ENCODE measurements at regions not wholly inside any gene's neighbourhood (a gene's known extent, or its start where the extent isn't known, plus 50 kb on each side); places are given as distances from the start of the nearest gene placed in this dataset.
A peak's percentile ranks its signal among the peaks of the same experiment; 100 is the strongest.

DNA sequence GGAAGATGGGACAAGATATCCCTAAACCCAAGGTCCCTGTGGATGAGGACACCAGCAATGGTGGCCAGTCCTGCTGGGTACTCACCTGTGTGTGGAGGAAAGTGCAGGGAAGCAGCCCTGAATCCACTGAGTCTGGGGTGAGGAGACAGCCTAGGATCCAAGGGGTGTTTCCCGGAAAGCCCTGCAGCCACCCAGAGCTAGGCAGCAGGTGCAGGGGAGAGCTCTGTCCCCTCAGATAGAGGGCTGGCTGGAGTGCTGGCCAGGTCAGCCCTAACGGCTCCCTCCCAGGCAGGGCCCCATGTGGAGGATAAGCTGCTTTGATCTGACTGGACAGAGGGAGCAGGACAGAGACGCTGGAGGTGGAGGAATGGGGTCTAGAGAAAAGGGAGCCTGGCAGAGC lies 344.7 kb upstream of the IRX4 start:
- in situ Hi-C loops (cut with HindIII; ENCODE audit: low pct_ligation_motif_present, low pct_unique_long_range_greater_than_20kb, low sequenced_read_pairs): no loop called here
- DNase-seq: no peak

DNA sequence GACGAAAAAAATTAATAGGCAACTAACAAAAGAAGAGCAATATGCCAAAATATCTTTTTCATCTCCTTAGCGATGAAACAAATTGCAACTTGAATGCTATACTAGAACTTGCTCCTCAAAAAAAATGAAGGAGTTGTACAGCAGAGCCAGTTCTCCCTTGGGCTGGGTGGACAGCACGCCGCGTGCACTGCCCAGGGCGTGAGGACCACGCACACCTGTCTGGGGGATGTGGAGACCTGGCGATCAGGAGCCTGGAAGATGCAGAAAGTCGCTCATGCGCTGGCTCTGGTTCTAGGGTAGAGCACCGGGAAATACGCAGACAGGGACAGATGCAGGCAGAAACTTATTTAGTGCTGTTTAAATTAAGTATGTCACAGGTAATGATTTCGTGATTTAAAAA lies 342.0 kb upstream of the IRX4 start:
- in situ Hi-C loops (cut with HindIII; ENCODE audit: low pct_ligation_motif_present, low pct_unique_long_range_greater_than_20kb, low sequenced_read_pairs): no loop called here
- no peak for DNase-seq

DNA sequence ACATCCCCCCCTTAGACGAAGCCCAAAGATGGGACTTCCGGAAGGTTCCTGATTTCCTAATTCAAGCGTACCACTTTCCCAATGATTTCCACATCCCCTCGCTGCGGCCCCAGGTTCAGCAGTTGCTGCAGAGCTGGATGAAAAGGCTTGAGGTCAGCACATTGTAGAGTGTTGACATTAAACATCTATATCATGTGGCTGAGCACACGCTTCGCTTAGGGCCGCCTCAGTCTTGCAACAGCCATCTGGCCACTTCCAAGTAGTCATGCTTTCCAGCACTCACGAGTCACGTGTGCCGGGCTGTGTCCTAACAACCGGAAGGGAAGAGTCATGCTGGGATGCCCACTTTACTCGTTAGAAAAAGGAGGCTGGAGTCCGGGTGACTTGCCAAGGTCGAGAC lies 340.6 kb upstream of the IRX4 start:
- in situ Hi-C loops (cut with HindIII; ENCODE audit: low pct_ligation_motif_present, low pct_unique_long_range_greater_than_20kb, low sequenced_read_pairs): no loop called here
- no peak for DNase-seq

GRCh38 chr5:2222246-2222992 lies 339.7 kb upstream of the IRX4 start:
- no peak for DNase-seq
- in situ Hi-C loops (cut with HindIII; ENCODE audit: low pct_ligation_motif_present, low pct_unique_long_range_greater_than_20kb, low sequenced_read_pairs): no loop called here

GRCh38 chr5:2221450-2221849 lies 338.7 kb upstream of the IRX4 start:
- DNase-seq: no peak
- in situ Hi-C loops (cut with HindIII; ENCODE audit: low pct_ligation_motif_present, low pct_unique_long_range_greater_than_20kb, low sequenced_read_pairs): no loop called here

DNA sequence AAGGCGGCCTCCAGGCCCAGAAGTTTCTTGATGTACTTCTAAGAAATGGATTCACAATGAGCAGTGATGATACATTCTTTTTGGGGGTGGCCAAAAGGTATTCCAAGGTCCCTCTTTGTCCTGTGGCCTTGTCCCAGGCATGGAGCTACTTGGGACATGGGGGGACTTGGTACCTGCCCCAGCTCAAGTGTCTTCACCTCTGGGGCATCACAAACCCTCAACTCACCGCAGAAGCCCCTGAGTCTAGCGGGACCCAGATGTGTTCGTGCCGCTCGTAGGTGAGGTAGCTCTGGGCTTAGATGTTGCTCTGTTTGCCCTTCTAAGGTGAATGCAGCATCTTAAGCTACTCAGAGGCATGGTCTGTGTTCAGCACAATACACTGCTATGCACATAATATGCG lies 338.0 kb upstream of the IRX4 start:
- in situ Hi-C loops (cut with HindIII; ENCODE audit: low pct_ligation_motif_present, low pct_unique_long_range_greater_than_20kb, low sequenced_read_pairs): no loop called here
- no peak for DNase-seq

DNA sequence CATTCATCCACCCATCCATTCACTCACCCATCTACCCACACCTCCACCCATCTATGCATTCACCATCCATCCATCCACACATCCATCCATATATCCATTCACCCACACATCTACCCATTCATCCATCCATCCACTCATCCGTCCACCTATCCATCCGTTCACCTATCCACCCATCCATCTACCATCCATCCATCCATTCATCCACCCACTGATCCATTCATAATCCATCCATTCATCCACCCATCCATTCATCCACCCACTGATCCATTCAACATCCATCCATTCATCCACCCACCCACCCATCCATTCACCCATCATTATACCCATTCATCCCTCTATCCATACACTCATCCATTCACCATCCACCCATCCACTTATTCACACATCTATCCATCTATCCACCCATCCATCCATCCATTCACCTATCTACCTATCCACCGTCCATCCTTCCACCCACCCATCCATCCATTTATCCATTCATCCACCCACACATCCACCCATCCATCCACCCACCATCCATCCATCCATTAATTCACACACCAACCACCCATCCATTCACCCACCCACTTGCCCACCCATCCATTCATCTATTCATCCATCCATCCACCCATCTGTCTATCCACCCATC lies 336.5 kb upstream of the IRX4 start:
- in situ Hi-C loops (cut with HindIII; ENCODE audit: low pct_ligation_motif_present, low pct_unique_long_range_greater_than_20kb, low sequenced_read_pairs): no loop called here
- no peak for DNase-seq

DNA sequence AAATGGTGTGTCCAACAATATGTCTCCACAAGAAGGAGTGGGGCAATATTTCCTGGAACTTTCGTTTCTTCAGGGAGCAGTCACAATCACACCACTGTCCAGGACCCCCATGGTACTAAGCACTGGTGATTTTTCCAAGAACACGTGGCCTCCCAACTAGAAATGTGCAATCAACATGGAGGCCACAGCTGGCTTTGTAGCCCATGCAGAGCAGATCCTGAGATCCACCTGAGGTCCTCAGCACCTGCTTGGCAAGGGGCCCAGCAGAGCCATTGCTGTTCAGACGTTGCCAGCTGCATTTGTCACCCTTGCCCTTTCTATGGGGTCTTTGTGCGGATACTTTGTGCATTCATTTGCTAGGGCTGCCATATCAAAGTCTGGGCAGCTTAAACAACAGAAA lies 334.5 kb upstream of the IRX4 start:
- in situ Hi-C loops (cut with HindIII; ENCODE audit: low pct_ligation_motif_present, low pct_unique_long_range_greater_than_20kb, low sequenced_read_pairs): no loop called here
- DNase-seq: no peak

GRCh38 chr5:2214910-2215590 lies 332.3 kb upstream of the IRX4 start:
- DNase-seq: no peak

DNA sequence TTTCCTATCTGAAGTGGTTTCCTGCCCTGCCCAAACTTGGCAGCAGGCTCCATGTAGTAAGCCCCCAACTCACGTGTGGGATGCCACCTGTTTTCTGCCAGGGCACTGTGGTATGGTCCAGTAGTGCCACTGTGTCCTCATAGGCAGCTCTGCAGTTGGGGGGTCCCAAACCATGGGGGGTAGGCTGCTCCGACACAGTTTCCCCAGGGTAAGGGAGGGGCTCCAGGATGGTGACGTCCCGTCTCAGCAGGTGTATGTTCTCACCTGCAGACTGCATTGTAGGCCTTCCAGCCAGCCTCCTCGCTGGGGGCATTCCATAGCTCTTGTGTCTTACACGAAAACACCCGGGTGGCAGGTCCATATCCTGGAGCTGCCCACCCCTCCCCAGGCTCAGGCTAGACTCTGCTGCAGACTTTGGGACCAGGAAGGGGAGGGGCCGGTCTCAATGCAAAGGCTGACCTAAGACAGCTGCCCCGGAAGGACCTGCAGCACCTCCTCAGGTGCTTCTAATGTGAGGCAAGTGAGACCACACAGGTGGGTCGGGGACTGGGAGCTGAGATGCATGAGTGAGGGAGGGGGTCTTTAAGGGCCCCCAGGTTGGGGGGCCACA lies 330.5 kb upstream of the IRX4 start:
- in situ Hi-C loops (cut with HindIII; ENCODE audit: low pct_ligation_motif_present, low pct_unique_long_range_greater_than_20kb, low sequenced_read_pairs): no loop called here

More at GRCh38 chr5:2214910-2215590, 332.3 kb upstream of the IRX4 start:
- in situ Hi-C loops (cut with HindIII; ENCODE audit: low pct_ligation_motif_present, low pct_unique_long_range_greater_than_20kb, low sequenced_read_pairs): no loop called here

GRCh38 chr5:2212481-2212880 lies 329.8 kb upstream of the IRX4 start:
- DNase-seq: no peak
- in situ Hi-C loops (cut with HindIII; ENCODE audit: low pct_ligation_motif_present, low pct_unique_long_range_greater_than_20kb, low sequenced_read_pairs): no loop called here

More for the DNA sequence above, 330.5 kb upstream of the IRX4 start:
- DNase-seq: no peak

- DNase-seq: no peak
- in situ Hi-C loops (cut with HindIII; ENCODE audit: low pct_ligation_motif_present, low pct_unique_long_range_greater_than_20kb, low sequenced_read_pairs): no loop called here
Observed at GRCh38 chr5:2208239-2208544, 325.5 kb upstream of the IRX4 start.

GRCh38 chr5:2207416-2208238 lies 324.9 kb upstream of the IRX4 start:
- DNase-seq: peak; percentile 11
- in situ Hi-C loops (cut with HindIII; ENCODE audit: low pct_ligation_motif_present, low pct_unique_long_range_greater_than_20kb, low sequenced_read_pairs): no loop called here

- DNase-seq: no peak
- in situ Hi-C loops (cut with HindIII; ENCODE audit: low pct_ligation_motif_present, low pct_unique_long_range_greater_than_20kb, low sequenced_read_pairs): no loop called here
Observed at GRCh38 chr5:2207109-2207399, 324.3 kb upstream of the IRX4 start.

GRCh38 chr5:2206293-2207108 lies 323.8 kb upstream of the IRX4 start:
- no peak for DNase-seq
- in situ Hi-C loops (cut with HindIII; ENCODE audit: low pct_ligation_motif_present, low pct_unique_long_range_greater_than_20kb, low sequenced_read_pairs): no loop called here

- no peak for DNase-seq
- in situ Hi-C loops (cut with HindIII; ENCODE audit: low pct_ligation_motif_present, low pct_unique_long_range_greater_than_20kb, low sequenced_read_pairs): no loop called here
Observed at GRCh38 chr5:2205596-2206226, 323.0 kb upstream of the IRX4 start.

DNA sequence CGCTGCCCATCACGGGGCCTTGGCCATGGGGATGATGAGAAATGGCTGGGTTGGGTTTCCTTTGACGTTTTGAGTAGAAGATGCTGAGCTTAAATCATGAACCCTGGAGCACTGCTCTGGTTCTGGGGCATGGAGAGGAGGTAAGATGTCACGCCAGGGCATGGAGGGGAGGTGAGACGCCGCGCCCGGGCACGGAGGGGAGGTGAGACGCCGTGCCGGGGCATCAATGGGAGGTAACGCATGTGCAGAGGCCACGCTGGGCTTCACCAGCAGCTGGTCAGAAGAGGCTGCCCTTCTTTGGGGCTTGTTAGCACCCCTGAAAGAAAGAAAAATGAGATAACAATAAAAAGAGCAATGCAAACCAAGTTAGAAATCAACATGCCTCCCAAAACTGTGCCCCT lies 322.5 kb upstream of the IRX4 start:
- DNase-seq: no peak
- in situ Hi-C loops (cut with HindIII; ENCODE audit: low pct_ligation_motif_present, low pct_unique_long_range_greater_than_20kb, low sequenced_read_pairs): no loop called here
